ENCODE measurements at regions not wholly inside any gene's neighbourhood (a gene's known extent, or its start where the extent isn't known, plus 50 kb on each side); places are given as distances from the start of the nearest gene placed in this dataset.
A peak's percentile ranks its signal among the peaks of the same experiment; 100 is the strongest.

GRCh38 chr7:97495487-97495886 lies 236.4 kb upstream of the TAC1 start:
- no peak overlapping the region for H3K27ac ChIP-seq
- TF ChIP-seq, protein P1, sequence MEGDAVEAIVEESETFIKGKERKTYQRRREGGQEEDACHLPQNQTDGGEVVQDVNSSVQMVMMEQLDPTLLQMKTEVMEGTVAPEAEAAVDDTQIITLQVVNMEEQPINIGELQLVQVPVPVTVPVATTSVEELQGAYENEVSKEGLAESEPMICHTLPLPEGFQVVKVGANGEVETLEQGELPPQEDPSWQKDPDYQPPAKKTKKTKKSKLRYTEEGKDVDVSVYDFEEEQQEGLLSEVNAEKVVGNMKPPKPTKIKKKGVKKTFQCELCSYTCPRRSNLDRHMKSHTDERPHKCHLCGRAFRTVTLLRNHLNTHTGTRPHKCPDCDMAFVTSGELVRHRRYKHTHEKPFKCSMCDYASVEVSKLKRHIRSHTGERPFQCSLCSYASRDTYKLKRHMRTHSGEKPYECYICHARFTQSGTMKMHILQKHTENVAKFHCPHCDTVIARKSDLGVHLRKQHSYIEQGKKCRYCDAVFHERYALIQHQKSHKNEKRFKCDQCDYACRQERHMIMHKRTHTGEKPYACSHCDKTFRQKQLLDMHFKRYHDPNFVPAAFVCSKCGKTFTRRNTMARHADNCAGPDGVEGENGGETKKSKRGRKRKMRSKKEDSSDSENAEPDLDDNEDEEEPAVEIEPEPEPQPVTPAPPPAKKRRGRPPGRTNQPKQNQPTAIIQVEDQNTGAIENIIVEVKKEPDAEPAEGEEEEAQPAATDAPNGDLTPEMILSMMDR (IDR thresholded peaks at IDR 0.05) = no peak
- TF ChIP-seq ZFX (IDR thresholded peaks at IDR 0.05; ENCODE audit: borderline replicate concordance) = no peak

DNA sequence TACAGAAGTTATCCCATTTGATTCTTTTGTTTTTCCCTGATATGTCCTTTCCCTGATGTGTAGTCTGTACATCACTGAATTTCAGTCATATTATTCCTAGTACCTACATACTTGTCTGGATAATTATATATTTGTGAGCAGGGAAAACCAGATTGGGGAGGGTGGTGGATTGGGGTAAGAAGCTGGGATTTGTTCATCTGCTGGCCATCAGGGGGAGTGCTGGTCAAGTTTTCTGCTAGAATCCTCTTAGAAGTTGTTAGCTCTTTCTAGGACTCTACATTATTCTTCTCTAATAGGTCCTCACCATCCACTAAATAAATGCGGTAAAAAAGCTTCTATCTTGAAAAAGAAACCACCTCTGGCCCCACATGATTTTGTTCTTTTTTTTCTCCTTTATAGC lies 232.7 kb upstream of the TAC1 start:
- TF ChIP-seq, protein P1 (IDR thresholded peaks at IDR 0.05) = peak; percentile 86
- TF ChIP-seq ZFX (IDR thresholded peaks at IDR 0.05; ENCODE audit: borderline replicate concordance) = no peak
- no peak overlapping the region for H3K27ac ChIP-seq

DNA sequence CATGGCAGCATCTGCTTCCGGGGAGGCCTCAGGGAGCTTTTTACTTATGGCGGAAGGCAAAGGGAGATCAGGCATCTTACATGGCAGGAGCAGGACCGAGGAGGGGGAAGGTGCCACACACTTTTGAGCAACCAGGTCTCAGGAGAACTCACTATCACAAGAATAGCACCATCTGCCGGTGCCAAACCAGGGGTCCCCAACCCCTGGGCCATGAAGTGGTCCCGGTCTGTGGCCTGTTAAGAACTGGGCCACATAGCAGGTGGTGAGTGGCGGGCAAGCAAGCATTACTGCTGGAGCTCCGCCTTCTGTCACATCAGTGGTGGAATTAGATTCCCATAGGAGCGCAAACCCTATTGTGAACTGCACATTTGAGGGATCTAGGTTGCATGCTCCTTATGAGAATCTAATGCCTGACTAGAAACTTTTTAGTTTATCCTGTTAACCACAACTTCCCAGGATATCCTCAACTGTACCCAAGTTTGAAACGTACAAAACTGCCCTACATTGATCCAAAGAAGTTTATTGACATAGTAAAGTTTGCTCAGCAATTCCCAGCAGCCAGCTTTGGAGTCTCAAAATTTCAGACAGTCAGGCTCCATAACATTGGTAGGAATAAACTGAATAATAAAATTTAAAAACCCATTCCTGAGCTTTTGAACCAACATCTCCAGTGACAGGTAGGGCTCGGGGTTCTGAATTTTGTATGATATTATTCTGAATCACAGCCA lies 228.4 kb upstream of the TAC1 start:
- TF ChIP-seq, protein P1 (IDR thresholded peaks at IDR 0.05) = no peak
- TF ChIP-seq ZFX (IDR thresholded peaks at IDR 0.05; ENCODE audit: borderline replicate concordance) = no peak
- no peak overlapping the region for H3K27ac ChIP-seq

- TF ChIP-seq ZFX (IDR thresholded peaks at IDR 0.05; ENCODE audit: borderline replicate concordance) = no peak
- TF ChIP-seq, protein P1 (IDR thresholded peaks at IDR 0.05) = no peak
- no peak overlapping the region for H3K27ac ChIP-seq
Observed at GRCh38 chr7:97506728-97507127, 225.2 kb upstream of the TAC1 start.

DNA sequence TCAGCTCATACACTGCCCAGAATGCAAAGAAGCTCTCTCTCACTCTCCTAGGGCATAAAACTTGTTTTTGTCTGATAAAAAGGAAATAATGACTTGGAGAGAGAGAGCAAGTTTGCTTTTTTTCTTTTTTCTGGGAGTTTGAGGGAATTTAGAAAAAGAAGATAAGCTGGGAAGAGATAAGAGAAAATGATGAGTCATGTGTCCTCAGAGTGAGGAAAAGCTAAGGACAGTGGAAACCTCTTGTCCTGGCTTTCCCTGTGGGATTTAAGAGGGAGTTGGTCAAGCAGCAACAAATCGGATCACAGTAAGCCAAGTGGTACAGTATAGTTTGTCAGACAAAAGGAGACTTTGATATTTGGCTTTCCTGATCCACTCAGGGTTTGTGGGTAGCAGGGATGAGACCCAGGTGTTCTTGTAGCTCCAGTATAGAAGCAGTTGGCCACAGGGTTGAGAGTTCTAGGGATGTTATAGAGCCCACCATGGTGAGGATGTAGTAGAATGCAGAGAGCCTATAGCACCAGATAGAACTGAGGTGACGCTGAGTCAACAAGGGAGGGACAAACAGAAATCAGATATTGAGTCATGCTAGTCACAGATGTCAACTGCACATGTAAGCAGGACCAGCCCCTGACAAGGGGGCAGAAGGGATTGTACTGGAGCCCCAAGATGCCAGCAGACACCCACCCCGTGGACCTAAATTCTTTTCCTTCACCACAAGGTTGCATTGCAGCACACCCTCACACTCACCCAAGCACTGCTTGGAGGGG lies 219.3 kb upstream of the TAC1 start:
- no peak overlapping the region for H3K27ac ChIP-seq
- TF ChIP-seq, protein P1 (IDR thresholded peaks at IDR 0.05) = no peak
- no peak for TF ChIP-seq ZFX (IDR thresholded peaks at IDR 0.05; ENCODE audit: borderline replicate concordance)

- H3K27ac ChIP-seq = no peak overlapping the region
- TF ChIP-seq, protein P1 (IDR thresholded peaks at IDR 0.05) = no peak
- no peak for TF ChIP-seq ZFX (IDR thresholded peaks at IDR 0.05; ENCODE audit: borderline replicate concordance)
Observed at GRCh38 chr7:97513326-97513725, 218.6 kb upstream of the TAC1 start.

DNA sequence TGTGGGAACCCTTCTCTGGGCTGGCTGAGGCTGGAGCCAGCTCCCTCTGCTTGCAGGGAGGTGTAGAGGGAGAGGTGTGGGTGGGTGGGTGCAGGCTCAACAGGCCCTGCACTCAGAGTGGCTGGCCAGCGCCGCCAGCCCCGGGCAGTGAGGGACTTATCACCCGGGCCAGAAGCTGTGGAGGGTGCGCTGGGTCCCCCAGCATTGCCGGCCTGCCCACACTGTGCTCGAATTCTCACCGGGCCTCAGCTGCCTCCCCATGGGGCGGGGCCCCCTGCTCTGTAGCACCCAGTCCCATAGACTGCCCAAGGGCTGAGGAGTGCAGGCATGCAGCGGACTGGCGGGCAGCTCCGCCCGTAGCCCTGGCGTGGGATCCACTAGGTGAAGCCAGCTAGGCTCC lies 190.7 kb upstream of the TAC1 start:
- no peak for TF ChIP-seq ZFX (IDR thresholded peaks at IDR 0.05; ENCODE audit: borderline replicate concordance)
- TF ChIP-seq, protein P1 (IDR thresholded peaks at IDR 0.05) = no peak
- no peak overlapping the region for H3K27ac ChIP-seq
